HG02840 (cell line): ENCODE measurements at regions not wholly inside any gene's neighbourhood (a gene's known extent, or its start where the extent isn't known, plus 50 kb on each side); places are given as distances from the start of the nearest gene placed in this dataset.
"Not testable (repeated sequence)": the region's sequence is repeated elsewhere in the genome, so short reads cannot be mapped to it uniquely, and the experiment has no call there.

Source experiments
- ATAC-seq: cut with Tn5 transposase; IDR thresholded peaks from one replicate; pipeline ENCODE4 v1.9.1; 2021; ENCODE audit warnings: mild to moderate bottlenecking, moderate library complexity, moderate number of reproducible peaks; ENCODE audit not compliant: unreplicated experiment, low FRiP score

DNA sequence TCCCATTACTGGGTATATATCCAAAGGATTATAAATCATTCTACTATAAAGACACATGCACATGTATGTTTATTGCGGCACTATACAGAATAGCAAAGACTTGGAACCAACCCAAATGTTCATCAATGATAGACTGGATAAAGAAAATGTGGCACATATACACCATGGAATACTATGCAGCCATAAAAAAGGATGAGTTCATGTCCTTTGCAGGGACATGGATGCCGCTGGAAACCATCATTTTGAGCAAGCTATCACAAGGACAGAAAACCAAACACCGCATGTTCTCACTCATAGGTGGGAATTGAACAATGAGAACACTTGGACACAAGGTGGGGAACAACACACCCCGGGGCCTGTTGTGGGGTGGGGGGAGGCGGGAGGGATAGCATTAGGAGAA is 57.0 kb upstream of the NEUROD1 start:
- not testable (repeated sequence) for ATAC-seq

- no peak for ATAC-seq
These were observed 57.8 kb upstream of the NEUROD1 start for GRCh38 chr2:181738074-181738473.

- no peak for ATAC-seq
These were observed 58.2 kb upstream of the NEUROD1 start for GRCh38 chr2:181738563-181738962.

DNA sequence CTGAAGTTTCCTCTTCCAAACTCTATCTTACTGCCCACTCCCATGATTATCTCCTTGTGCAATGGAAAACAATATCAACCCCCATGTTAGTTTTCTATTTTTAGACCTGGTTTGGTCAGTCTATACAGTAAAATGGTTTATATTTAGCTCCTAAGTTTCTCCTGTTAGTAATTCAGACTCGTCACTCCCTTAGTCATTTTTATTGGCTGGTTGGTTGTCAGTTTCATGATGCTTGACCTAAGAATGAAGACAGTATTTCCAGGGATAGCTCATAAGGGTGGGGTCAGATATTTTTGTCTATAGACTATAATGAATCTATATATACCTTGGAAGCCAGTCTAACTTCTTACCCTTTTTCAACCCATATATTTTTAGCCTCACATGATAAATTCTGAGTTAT is 61.4 kb upstream of the NEUROD1 start:
- no peak for ATAC-seq

DNA sequence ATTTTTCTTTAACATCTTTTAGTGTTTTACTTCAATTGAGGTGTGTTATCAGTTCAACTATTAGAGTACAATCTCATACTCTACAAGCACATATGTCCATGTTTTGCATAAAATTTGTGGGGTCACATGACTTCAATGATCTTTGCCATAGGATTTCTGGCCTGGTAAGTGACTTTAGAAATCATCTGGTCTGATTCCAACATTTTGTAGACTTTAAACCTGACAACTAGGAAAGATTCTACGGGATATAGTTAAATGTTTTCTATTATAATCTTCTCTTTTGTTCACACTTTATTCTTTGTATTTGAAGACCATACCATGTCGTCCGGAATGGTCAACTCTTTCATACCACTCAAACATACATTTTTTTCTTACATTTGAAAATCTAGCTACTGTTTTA is 62.0 kb upstream of the NEUROD1 start:
- no peak for ATAC-seq

GRCh38 chr2:181742922-181743722 is 62.8 kb upstream of the NEUROD1 start:
- ATAC-seq, result no peak

- no peak for ATAC-seq
These were observed 63.4 kb upstream of the NEUROD1 start for GRCh38 chr2:181743723-181744031.

GRCh38 chr2:181745796-181746540 is 65.7 kb upstream of the NEUROD1 start:
- ATAC-seq, result no peak

DNA sequence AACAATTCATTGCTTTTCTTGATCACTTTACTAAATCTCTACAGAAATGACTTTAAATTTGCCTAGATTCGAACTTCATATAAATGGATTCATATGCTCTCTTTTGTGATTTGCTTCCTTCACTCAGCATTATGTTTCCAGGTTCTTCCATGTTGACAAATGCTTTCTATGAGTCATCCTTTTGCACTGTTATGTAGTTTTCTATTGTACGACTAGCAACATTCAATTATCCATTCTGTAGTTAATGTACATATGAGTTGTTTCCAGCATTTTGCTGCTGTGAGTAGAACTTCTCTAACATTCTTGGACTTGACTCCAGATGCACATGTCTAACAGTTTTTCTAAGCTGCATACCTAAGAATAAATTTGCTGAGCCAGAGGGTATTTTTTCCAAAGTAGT is 66.5 kb upstream of the NEUROD1 start:
- ATAC-seq, result no peak

- no peak for ATAC-seq
These were observed 70.0 kb upstream of the NEUROD1 start for GRCh38 chr2:181750305-181750704.

DNA sequence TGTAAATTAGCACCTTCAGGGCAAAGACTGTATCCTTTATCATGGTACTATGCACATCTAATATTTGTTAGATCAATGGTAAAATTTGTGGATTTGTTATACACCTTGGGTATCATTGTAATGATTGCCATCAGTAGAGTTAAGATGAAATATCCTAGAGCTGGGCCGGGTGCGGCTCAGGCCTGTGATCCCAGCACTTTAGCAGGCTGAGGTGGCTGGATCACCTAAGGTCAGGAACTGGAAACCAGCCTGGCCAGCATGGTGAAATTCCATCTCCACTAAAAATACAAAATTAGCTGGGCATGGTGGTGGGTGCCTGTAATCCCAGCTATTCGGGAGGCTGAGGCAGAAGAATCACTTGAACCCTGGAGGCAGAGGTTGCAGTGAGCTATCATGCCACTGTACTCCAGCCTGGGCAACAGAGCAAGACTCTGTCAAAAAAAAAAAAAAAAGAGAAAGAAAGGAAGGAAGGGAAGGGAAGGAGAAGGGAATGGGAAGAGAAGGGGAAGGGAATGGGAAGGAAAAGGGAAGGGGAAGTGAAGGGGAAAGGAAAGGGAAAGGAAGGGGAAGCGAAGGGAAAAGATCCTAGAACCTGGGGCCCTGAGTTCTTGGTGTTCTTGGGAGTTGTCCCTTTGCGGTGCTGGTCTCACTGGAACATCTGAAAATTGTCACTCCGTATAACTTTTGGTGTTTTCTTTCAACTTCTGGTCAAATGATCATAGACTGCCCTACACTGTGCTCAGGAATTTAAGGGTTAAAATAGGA is 71.1 kb upstream of the NEUROD1 start:
- no peak for ATAC-seq

DNA sequence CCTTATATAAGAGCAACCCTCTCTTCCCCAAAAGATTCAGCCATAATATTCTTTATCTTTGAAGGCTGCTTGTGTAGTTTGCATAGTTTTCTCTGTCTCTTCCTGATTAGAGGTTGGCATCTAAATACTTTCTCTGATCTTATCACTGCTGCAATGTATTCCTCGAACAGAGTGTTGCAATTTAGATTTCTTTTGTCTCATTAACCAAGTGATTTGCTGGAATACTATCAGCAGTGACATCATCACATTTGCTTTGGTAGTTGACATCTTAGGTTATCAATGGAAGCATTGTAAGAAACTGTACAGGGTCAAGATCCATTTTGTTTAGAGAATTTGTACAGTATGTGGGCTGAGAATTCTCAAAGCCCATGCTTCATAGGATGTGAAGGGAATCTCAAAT is 72.0 kb upstream of the NEUROD1 start:
- ATAC-seq, result no peak

DNA sequence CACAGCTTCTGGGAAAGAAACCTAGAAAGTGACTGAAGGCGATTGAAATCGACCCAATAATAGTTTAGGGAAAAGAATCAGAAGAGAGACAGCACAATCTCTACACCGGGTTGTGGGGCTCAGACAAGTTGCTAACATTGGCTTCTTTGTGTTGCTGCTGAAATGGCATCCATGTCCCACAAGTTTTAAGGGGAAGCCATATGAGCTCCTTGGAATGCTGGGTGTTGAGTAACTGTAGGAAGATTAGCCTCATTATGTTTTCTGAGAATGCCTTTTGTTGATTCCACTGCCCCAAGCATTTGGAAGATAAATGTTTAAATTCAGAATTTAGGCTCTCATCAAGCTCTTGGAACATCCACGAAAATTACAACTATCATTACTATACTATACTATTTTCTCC is 73.4 kb upstream of the NEUROD1 start:
- ATAC-seq, result no peak

DNA sequence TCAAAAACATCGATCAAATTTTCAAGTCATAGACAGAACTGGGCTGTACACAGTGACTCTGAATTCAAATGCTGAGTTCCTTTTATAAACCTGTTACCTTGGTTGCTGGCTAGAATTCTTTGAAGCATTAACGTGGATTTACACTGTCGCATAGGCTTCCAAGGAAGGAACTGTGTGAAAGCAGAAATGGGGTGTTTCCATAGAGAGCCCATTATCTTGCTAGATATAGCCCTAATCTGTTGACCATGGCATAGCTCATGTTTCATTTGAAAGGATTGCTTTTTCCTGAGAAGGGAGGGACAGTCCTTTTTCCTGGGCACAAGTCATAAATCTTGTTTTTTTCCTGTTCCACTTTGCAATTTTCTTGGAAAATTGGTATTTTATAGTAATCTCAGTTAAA is 73.8 kb upstream of the NEUROD1 start:
- no peak for ATAC-seq

- ATAC-seq, result no peak
These were observed 74.9 kb upstream of the NEUROD1 start for GRCh38 chr2:181755181-181755580.

GRCh38 chr2:181760521-181760920 is 80.2 kb upstream of the NEUROD1 start:
- no peak for ATAC-seq

DNA sequence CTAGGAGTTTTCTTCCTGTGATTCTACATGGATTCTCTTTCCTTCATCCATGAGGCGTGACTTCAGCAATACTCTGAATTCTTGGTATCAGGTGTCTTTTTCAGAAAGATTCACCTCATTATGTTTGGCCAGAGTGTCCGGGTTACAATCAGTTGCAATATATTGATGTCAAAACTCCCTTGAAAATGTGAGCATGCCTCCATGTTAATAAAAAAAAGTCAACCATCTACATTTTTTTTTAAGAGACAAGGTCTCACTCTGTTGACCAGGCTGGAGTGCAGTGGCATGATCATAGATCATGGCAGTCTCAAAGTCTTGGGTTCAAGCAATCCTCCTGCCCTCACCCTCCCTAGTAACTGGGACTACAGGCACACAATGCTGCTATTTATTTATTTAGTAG is 80.9 kb upstream of the NEUROD1 start:
- no peak for ATAC-seq

- no peak for ATAC-seq
These were observed 81.7 kb upstream of the NEUROD1 start for GRCh38 chr2:181762000-181762399.

DNA sequence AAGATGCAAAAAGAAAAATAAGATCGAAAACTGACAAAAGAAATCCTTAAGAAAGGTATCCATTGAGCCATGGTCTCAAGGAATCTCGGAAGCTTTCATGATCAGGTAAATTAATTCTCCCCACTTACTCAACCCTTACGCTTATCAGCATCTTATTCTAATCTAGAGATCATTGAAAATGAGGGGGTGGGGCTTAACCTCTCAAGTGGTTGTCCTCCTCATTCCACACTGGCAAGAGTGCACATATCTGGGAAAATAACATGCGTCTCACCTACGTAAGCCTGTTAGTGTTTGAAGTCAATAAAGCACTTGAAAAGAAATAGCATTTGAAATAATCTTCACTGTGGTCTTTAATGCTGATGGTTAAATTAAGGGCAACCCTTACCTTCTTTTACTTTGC is 82.5 kb upstream of the NEUROD1 start:
- ATAC-seq, result no peak

GRCh38 chr2:181763423-181763822 is 83.1 kb upstream of the NEUROD1 start:
- no peak for ATAC-seq
